ENCODE measurements at regions not wholly inside any gene's neighbourhood (a gene's known extent, or its start where the extent isn't known, plus 50 kb on each side); places are given as distances from the start of the nearest gene placed in this dataset.

- TF ChIP-seq CTCF (IDR thresholded peaks at IDR 0.05 in 4 of 5, conservative IDR thresholded peaks at IDR 0.05 in 1 of 5) = no peak
- TF ChIP-seq POLR2A (IDR thresholded peaks at IDR 0.05) = no peak
These were observed 58.0 kb upstream of the RAB3GAP2 start for GRCh38 chr1:220330265-220330664.

All from gastrocnemius medialis (tissue), 4 donors.